ENCODE measurements at regions not wholly inside any gene's neighbourhood (a gene's known extent, or its start where the extent isn't known, plus 50 kb on each side); places are given as distances from the start of the nearest gene placed in this dataset.

- no peak overlapping the region for H3K9ac ChIP-seq (ENCODE audit: extremely low read depth, insufficient read length, low read length)
- peaks cover 8% of the 10 kb centered on the region; the same call in 1 of the 2 replicates for H3K4me1 ChIP-seq (ENCODE audit: insufficient read depth, low read length)
- H3T11ph ChIP-seq (ENCODE audit: low read length): no peak overlapping the region
- H2BK20ac ChIP-seq (ENCODE audit: low read depth, low read length, poor library complexity, severe bottlenecking): no peak overlapping the region
- no peaks in the 10 kb centered on the region for H4K20me1 ChIP-seq (ENCODE audit: control insufficient read depth, insufficient read depth, insufficient read length)
- no peak overlapping the region for H3K4ac ChIP-seq (ENCODE audit: low read depth, low read length)
- no peaks in the 10 kb centered on the region for H3K9me3 ChIP-seq (ENCODE audit: control insufficient read depth, low read depth, low read length)
- no peak overlapping the region for H2BK5ac ChIP-seq (ENCODE audit: insufficient read length, low read length)
- no peak overlapping the region for H2AFZ ChIP-seq (ENCODE audit: low read length)
- Mint-ChIP-seq H3K4me1 (peaks cover 25 to 31% of the 10 kb centered on the region in 2 experiments), H3K9me3 (peaks cover 18% of the 10 kb centered on the region in 2 experiments), H3K27ac (no peak overlapping the region), H3K36me3 (ENCODE audit: insufficient read depth in 1 of 3, low read depth in 3 of 3) (peaks cover 12 to 17% (median 16%) of the 10 kb centered on the region in 3 experiments), H3K4me3 (no peak overlapping the region), H3K27me3 (ENCODE audit: low read depth) (peaks cover 8% of the 10 kb centered on the region)
- H3K4me2 ChIP-seq (ENCODE audit: insufficient read depth, insufficient read length, low read length): no peak overlapping the region
- no peak overlapping the region for H2BK15ac ChIP-seq (ENCODE audit: low read depth, low read length)
- no peaks in the 10 kb centered on the region for H3K79me2 ChIP-seq (ENCODE audit: insufficient read depth, low read length)
- no peak overlapping the region for H3K14ac ChIP-seq (ENCODE audit: insufficient read depth, low read length)
- H3K27me3 ChIP-seq (ENCODE audit: insufficient read depth, low read length): no peaks in the 10 kb centered on the region
- no peak overlapping the region for H4K91ac ChIP-seq (ENCODE audit: insufficient read length, low read depth, low read length)
- TF ChIP-seq CTCF (conservative IDR thresholded peaks at IDR 0.05): no peak
- no peak overlapping the region for H2BK120ac ChIP-seq (ENCODE audit: low read depth, low read length, poor library complexity, severe bottlenecking)
- H2AK5ac ChIP-seq (ENCODE audit: insufficient read length, low read length): no peak overlapping the region
- no peak overlapping the region for H4K8ac ChIP-seq (replicated peaks; ENCODE audit: insufficient read length, low read depth, low read length)
- no peaks in the 10 kb centered on the region for H3K23me2 ChIP-seq (ENCODE audit: insufficient read length, low read depth, low read length, poor library complexity, severe bottlenecking)
- WGBS (ENCODE audit: extremely low coverage, insufficient read length, low lambda C conversion rate): no CpG with 5 or more reads among the region's 5 CpGs
- H3K56ac ChIP-seq (ENCODE audit: insufficient read length, low read depth, low read length): no peak overlapping the region
- H3K27ac ChIP-seq (ENCODE audit: insufficient read length, low read depth, low read length): no peak overlapping the region
- no peak overlapping the region for H3K18ac ChIP-seq (ENCODE audit: insufficient read length, low read depth, low read length)
- H3K23ac ChIP-seq (ENCODE audit: insufficient read length, low read depth, low read length): no peak overlapping the region
- no peaks in the 10 kb centered on the region for H3K79me1 ChIP-seq (ENCODE audit: insufficient read depth, low read depth, low read length, poor library complexity, severe bottlenecking)
- DNase-seq: peak; percentile 66
- no peak overlapping the region for H4K5ac ChIP-seq (ENCODE audit: insufficient read length, low read depth, low read length)
- no peak overlapping the region for H2BK12ac ChIP-seq (ENCODE audit: insufficient read length, low read depth, low read length)
These were observed 86.9 kb upstream of the SHISA3 start for GRCh38 chr4:42310358-42310757.

All from H9 (cell line).